Esophagus muscularis mucosa (tissue), 4 donors: ENCODE measurements at regions not wholly inside any gene's neighbourhood (a gene's known extent, or its start where the extent isn't known, plus 50 kb on each side); places are given as distances from the start of the nearest gene placed in this dataset.

Experiments used
- DNase-seq: peaks from one replicate; pipeline ENCODE4 v3.0.0-alpha.2; 2017; ENCODE audit errors: extremely low spot score
- H3K27ac ChIP-seq, 4 donors: fragments of 200-600 bp; sonication (generic); replicated peaks in 1 of 4; 1 replicate in 3 of 4; 2 replicates in 1 of 4; pipeline ENCODE4 v1.5.1; 2016 to 2019; ENCODE audit warnings: mild to moderate bottlenecking in 1 of 4
- H3K27me3 ChIP-seq, 4 donors: fragments of 200-600 bp; sonication (generic); one replicate each; pipeline versions ENCODE4 v1.5.1 to v1.6.0; 2016 to 2019
- H3K36me3 ChIP-seq, 4 donors: fragments of 200-600 bp; sonication (generic); one replicate each; pipeline ENCODE4 v1.5.1; 2016 to 2019
- H3K4me1 ChIP-seq, 4 donors: fragments of 200-600 bp; sonication (generic); one replicate each; pipeline ENCODE4 v1.5.1; 2016 to 2019
- H3K4me3 ChIP-seq, 4 donors: fragments of 200-600 bp; sonication (generic); 1 replicate in 2 of 4; 2 replicates in 2 of 4; pipeline ENCODE4 v1.5.1; 2016 to 2019; ENCODE audit warnings: mild to moderate bottlenecking in 4 of 4, moderate library complexity in 1 of 4
- H3K9me3 ChIP-seq, 4 donors: fragments of 200-600 bp; sonication (generic); 1 replicate in 3 of 4; 2 replicates in 1 of 4; pipeline ENCODE4 v1.5.1; 2016 to 2019
- EP300 ChIP-seq: sonication (generic); formaldehyde crosslinking; IDR thresholded peaks from one replicate; pipeline ENCODE4 v1.6.1; 2017; ENCODE audit warnings: antibody characterized with exemption
- POLR2A ChIP-seq: fragments of 450-650 bp; IDR thresholded peaks from one replicate; pipeline ENCODE4 v1.6.1; 2017; ENCODE audit warnings: antibody characterized with exemption, moderate library complexity, mild to moderate bottlenecking, low read depth
- POLR2AphosphoS5 ChIP-seq, 2 donors: sonication (generic); formaldehyde crosslinking; IDR thresholded peaks; one replicate each; pipeline ENCODE4 v1.6.1; 2017; ENCODE audit warnings: antibody characterized with exemption in 2 of 2
- WGBS: methylation state at CpG from one replicate; pipeline ENCODE4 v1.1.5; 2018; 5-methylcytosine and 5-hydroxymethylcytosine counted together
- intact Hi-C: fragments of 100-400 bp; cut with DNase I; formaldehyde crosslinking; loops from one replicate; pipeline ENCODE4 v1.15.1; 2023
- TF ChIP-seq, protein P1 (sequence below), 3 experiments: fragments of 200-600 bp in 2 of 3; fragments of 450-650 bp in 1 of 3; sonication (generic) in 2 of 3; IDR thresholded peaks; one replicate each; pipeline ENCODE4 v1.5.1; 2017 to 2019; ENCODE audit warnings: antibody characterized with exemption in 3 of 3, mild to moderate bottlenecking in 2 of 3, moderate library complexity in 1 of 3

DNA sequence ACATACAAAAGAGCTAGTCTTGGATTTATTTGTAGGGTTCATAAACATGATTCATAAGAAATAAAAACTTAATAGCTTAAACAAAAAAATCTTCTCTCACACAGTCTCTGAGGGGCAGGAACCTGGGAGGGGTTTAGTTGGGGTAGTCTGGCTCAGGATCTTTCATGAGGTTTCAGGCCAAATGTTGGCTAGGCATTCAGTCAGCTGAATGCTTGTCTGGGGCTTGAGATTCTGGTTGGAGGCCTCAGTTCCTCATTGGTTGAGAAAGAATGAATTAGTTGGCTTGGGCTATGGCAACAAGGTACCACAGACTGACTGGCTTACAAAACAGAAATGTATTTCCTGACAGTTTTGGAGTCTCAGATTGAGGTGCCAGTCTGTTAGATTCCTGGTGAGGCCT, 74.3 kb downstream of the ANKRD7 start:
- Histone ChIP-seq H3K27ac (no peak overlapping the region), H3K27me3 (no peaks in the 10 kb centered on the region), H3K4me1 (no peaks in the 10 kb centered on the region), H3K36me3 (no peaks in the 10 kb centered on the region), H3K9me3 (no peaks in the 10 kb centered on the region), H3K4me3 (no peak overlapping the region)
- no peak for DNase-seq
- intact Hi-C loops: no loop called here
- TF ChIP-seq, protein P1, sequence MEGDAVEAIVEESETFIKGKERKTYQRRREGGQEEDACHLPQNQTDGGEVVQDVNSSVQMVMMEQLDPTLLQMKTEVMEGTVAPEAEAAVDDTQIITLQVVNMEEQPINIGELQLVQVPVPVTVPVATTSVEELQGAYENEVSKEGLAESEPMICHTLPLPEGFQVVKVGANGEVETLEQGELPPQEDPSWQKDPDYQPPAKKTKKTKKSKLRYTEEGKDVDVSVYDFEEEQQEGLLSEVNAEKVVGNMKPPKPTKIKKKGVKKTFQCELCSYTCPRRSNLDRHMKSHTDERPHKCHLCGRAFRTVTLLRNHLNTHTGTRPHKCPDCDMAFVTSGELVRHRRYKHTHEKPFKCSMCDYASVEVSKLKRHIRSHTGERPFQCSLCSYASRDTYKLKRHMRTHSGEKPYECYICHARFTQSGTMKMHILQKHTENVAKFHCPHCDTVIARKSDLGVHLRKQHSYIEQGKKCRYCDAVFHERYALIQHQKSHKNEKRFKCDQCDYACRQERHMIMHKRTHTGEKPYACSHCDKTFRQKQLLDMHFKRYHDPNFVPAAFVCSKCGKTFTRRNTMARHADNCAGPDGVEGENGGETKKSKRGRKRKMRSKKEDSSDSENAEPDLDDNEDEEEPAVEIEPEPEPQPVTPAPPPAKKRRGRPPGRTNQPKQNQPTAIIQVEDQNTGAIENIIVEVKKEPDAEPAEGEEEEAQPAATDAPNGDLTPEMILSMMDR (IDR thresholded peaks at IDR 0.05): no peak

DNA sequence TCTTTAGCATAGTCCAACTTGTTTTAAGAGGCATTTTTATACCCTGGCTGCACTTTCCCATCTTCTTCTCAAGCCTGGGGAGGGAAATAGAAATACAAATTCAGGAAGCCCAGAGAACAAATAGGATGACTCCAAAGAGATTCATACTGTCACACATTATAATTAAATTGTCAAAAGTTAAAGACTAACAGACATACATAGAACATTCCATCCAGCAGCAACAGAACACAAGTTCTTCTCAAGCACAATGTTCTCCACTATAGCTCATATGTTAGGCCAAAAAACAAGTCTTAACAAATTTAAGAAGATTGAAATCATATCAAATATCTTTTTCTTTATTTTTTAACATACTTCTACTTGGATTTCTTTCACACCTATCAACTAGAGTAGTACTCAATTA, 75.7 kb downstream of the ANKRD7 start:
- intact Hi-C loops: no loop called here
- Histone ChIP-seq H3K9me3 (no peaks in the 10 kb centered on the region), H3K27me3 (no peaks in the 10 kb centered on the region), H3K27ac (no peak overlapping the region), H3K4me1 (no peaks in the 10 kb centered on the region), H3K36me3 (no peaks in the 10 kb centered on the region), H3K4me3 (no peak overlapping the region)
- no peak for DNase-seq
- TF ChIP-seq POLR2AphosphoS5 (IDR thresholded peaks at IDR 0.05): no peak
- TF ChIP-seq EP300: no peak
- no peak for TF ChIP-seq POLR2A
- TF ChIP-seq, protein P1 (IDR thresholded peaks at IDR 0.05): no peak

DNA sequence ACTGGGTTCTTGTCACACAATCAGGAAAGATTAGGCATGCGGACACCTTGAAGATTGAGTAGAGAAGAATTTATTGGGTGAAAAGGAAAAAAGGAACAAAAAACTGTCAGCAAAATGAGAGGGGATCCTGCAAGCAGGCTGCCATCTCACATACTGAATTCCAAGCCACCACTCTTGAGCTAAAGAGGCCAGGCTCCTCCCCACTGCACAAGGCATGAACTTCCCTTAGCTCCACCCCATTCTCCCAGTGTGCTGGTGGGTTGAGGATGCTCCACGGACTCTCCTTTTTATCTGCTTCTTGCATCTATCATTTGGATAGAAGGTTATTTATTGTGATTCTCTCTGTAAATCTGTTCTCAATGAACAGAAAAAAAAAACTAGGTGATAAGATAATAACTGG, 79.6 kb downstream of the ANKRD7 start:
- no peak for DNase-seq
- intact Hi-C loops: no loop called here
- H3K4me3 ChIP-seq: no peak overlapping the region
- H3K4me1 ChIP-seq: no peaks in the 10 kb centered on the region
- H3K9me3 ChIP-seq: peaks cover 0 to 7% (median 0%) of the 10 kb centered on the region in 4 donors
- H3K36me3 ChIP-seq: no peaks in the 10 kb centered on the region
- no peak for TF ChIP-seq POLR2AphosphoS5 (IDR thresholded peaks at IDR 0.05)
- TF ChIP-seq POLR2A: no peak
- TF ChIP-seq EP300: no peak
- TF ChIP-seq, protein P1 (IDR thresholded peaks at IDR 0.05): no peak
- WGBS: 75% methylated on average over 2 of the region's 2 CpGs
- H3K27me3 ChIP-seq: no peaks in the 10 kb centered on the region
- no peak overlapping the region for H3K27ac ChIP-seq

DNA sequence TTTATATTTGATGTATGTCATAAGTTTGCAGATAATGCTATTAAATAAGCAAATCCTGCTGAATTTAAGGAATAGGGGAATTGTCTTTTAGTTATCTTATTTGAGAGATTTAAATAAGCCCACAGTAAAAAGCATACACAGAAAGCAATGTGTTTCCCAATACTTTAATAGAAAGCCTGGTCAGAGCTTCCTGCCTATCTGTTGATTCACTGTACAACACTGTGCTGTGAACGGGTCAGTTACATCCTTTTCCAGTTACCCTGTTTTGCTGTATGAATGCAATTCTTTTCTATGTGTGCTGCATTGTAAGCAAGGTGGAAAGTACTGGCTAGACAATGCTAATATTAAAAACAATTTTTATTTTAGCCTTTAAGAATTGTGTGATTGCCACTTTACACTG, 81.2 kb downstream of the ANKRD7 start:
- Histone ChIP-seq H3K27ac (no peak overlapping the region), H3K4me1 (no peaks in the 10 kb centered on the region), H3K4me3 (no peak overlapping the region), H3K9me3 (peaks cover 0 to 9% (median 0%) of the 10 kb centered on the region in 4 donors), H3K36me3 (no peaks in the 10 kb centered on the region), H3K27me3 (no peaks in the 10 kb centered on the region)
- no peak for TF ChIP-seq EP300
- TF ChIP-seq POLR2AphosphoS5 (IDR thresholded peaks at IDR 0.05): no peak
- no peak for TF ChIP-seq POLR2A
- TF ChIP-seq, protein P1 (IDR thresholded peaks at IDR 0.05): no peak
- intact Hi-C loops: no loop called here
- 35% methylated on average over 1 of the region's 1 CpG for WGBS
- no peak for DNase-seq

DNA sequence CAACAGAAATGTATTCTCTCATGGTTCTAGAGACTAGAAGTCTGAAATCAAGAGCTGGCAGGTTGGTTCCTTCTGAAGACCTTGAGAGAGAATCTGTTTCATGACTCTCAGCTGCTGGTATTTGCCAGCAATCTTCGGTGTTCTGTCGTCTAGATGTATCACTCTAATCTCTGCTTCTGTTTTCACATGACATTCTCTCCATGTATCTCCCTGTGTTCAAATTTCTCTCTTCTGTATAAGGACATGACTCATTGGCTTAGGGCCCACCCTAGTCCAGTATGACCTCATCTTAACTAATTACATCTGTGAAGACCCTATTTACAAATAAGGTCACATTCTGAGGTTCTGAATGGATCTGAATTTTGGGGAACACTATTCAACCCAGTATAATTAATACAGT, 82.3 kb downstream of the ANKRD7 start:
- H3K4me1 ChIP-seq: no peaks in the 10 kb centered on the region
- H3K36me3 ChIP-seq: no peaks in the 10 kb centered on the region
- WGBS: 68% methylated on average over 2 of the region's 2 CpGs
- intact Hi-C loops: no loop called here
- no peak for DNase-seq
- peaks cover 0 to 9% (median 0%) of the 10 kb centered on the region in 4 donors for H3K9me3 ChIP-seq
- TF ChIP-seq POLR2AphosphoS5 (IDR thresholded peaks at IDR 0.05): no peak
- TF ChIP-seq EP300: no peak
- no peak for TF ChIP-seq POLR2A
- TF ChIP-seq, protein P1 (IDR thresholded peaks at IDR 0.05): no peak
- no peaks in the 10 kb centered on the region for H3K27me3 ChIP-seq
- H3K4me3 ChIP-seq: no peak overlapping the region
- H3K27ac ChIP-seq: no peak overlapping the region
